GOT3 (cell line): ENCODE measurements at regions not wholly inside any gene's neighbourhood (a gene's known extent, or its start where the extent isn't known, plus 50 kb on each side); places are given as distances from the start of the nearest gene placed in this dataset.
"Not testable (repeated sequence)": the region's sequence is repeated elsewhere in the genome, so short reads cannot be mapped to it uniquely, and the experiment has no call there.

ENCODE experiments used
- DNase-seq: peaks from one replicate; lab custom pipeline; 2025; ENCODE audit warnings: mixed read lengths; lab: John Stamatoyannopoulos, UW

DNA sequence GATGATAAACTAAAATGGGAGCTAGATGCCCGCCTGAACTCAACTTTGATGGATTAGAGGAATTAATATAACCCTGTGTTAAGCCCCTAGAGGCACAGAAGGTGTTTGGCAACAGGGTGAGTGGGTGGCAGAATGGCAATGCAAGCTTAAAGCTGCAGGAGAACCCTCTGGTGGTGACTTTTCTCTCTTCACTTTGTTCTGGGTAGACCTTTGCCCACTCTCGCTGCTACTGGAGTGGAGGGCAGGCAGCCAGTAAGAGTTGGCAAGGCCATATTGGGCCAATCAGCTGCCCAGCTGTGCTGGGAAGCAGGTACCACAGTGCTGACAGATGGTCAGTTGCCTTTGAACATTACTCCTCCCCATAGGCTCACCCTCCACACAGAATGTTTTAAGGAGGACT is 468.2 kb downstream of the MMUT start:
- no peak for DNase-seq

DNA sequence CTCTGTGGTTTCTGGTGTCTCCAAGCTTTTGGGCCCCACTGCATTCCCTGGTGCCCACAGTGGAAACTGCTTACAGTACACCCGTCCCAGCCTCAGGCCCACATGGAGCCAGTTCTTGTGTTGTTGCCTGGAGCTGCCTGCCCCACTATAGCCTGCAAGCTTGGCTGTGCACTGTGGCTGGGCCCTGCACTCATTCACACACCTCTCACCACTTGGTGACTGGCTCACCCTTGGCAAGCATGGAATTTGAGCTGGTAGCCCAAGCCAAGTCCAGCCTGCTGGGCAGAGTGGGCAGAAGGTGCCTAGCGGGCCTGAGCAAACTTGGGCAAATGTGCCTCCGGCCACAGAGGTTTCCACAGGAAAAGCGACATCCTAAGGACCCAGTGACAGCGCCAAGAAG is 472.3 kb downstream of the MMUT start:
- no peak for DNase-seq

DNA sequence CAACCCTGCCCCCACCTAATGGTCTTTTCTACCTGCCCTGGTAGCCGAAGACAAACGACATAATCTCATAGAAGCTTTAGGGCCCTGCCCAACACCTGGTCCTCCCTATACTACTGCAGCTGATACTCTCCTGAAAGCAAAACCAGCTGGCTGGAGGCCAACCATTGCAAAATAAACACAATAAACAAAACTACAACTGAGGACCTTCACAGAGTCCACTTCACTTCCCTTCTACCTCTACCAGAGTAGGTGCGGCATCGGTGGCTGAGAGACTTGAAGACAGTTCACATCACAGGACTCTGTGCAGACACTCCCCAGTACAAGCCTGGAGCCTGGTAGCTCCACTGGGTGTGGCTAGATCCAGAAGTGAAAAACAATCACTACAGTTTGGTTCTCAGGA is 476.2 kb downstream of the MMUT start:
- no peak for DNase-seq

DNA sequence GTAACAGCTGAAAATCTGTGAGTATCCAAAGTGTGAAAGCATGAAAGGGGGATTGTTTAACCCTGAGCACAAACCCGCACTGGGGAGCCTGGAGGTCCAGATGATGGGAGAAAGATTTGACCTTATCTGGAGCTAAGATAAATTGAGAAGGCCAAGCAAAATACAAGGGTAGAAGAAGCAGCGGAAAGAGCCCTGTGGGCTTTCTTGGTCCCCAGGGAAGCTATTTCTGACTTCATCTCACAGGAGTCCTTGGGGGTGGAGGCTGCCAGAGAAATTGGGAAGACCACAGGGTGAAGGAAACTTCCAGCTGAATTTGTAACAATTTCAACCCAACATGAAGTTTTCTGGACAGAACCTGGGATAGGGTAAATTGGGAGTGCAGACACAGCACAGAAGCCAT is 476.9 kb downstream of the MMUT start:
- no peak for DNase-seq

DNA sequence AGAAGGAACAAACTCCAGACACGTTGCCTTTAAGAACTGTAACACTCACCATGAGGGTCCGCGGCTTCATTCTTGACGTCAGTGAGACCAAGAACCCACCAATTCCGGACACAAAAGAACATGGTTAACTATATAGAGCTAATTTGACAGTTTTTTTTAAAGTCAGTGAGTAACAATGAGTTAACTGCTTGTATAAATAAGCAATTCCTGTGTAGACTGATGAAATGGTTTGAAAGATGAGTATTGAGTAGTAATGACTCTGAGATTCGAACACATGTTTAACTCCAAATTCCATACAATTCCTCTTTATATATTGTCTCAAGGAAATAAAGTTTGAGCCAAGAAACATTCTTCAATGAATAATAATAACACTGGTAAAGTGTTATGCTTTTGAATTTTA is 478.0 kb downstream of the MMUT start:
- DNase-seq: no peak

DNA sequence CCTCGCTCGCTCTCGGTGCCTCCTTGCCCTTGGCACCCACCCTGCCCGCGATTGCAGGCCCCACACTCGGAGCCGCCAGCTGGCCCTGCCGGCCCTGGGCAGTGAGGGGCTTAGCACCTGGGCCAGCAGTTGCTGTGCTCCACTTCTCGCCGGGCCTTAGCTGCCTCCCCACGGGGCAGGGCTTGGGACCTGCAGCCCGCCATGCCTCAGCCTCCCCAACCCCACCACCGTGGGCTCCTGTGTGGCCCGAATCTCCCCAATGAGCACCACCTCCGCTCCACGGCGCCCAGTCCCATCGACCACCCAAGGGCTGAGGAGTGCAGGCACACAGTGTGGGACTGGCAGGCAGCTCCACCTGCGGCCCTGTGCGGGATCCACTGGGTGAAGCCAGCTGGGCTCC is 479.1 kb downstream of the MMUT start:
- not testable (repeated sequence) for DNase-seq

DNA sequence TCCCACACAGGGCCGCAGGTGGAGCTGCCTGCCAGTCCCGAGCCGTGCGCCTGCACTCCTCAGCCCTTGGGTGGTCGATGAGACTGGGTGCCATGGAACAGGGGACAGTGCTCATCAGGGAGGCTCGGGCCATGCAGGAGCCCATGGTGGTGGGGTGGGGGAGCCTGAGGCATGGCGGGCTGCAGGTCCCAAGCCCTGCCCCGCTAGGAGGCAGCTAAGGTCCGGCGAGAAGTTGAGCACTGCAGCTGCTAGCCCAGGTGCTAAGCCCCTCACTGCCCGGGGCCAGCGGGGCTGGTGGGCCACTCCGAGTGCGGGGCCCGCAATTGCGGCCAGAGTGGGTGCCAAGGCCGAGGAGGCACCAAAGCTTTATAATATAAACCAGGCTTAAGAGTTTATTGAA is 479.7 kb downstream of the MMUT start:
- DNase-seq: no peak

DNA sequence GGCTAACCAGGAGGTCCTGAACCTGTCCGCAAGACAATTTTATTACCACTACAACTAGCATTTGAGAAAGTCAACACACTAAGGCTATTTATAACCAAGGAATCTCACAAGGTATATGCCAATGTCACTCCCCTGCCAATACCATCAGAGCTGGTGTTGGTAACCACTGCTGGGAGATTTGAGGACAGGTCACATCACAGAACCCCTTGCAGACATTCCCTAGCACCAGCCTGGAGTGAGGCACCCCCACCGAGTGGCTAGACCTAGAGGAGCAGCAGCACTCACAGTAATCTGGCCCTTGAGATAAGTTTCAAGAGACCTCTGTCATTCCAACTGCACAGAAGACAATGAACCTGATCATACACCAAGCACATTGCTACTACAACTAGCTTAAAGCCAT is 483.2 kb downstream of the MMUT start:
- DNase-seq: no peak

DNA sequence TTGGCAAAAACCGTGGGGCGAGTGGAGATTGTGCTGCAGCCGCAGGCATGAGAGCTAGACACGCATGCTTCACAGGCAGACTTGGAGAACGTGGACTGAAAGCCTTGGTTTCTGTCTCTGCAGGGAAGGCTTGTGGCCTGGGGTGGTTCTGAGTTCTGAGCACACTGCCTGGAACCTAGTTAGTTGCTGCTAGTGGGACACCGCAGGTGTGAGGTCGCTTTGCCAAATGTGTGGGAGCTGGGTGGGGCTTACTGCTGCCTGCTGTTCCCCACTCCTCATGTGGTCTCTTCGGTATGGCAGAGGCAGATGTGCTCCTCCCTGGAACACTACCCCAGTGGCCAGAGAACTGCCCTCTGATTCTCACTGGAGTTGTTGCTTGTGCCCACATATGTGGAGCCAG is 484.0 kb downstream of the MMUT start:
- DNase-seq: no peak

DNA sequence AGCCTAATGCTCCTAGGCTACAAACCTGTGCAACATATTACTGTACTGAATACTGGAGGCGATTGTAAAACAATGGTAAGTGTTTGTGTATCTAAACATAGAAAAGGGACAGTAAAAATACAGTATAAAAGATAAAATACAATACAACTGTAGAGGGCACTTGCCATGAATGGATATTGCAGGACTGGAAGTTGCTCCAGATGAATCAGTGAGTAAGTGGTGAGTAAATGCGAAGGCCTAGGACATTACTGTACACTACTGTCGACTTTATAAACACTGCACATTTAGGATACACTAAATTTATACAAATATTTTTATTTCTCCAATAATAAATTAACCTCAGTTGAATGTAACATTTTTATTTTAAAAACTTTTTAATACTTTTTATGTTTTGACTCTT is 485.0 kb downstream of the MMUT start:
- DNase-seq: no peak

DNA sequence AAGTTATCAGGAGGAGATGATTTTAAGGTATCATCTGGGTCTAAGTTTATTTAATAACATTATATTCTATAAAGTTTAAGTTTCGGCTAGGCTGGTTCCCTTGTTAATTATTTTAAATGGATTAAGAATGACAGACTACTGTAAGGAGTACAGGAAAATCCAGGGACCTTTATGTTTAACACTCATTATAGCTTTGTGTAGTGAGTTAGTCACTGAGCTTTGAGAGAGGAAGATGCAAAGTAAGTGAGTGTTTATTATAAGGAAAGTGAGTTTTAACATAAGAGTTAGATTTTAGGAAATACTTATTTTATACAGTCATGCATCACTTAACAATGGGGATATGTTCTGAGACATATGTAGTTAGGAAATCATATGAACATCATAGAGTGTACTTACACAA is 485.5 kb downstream of the MMUT start:
- no peak for DNase-seq

DNA sequence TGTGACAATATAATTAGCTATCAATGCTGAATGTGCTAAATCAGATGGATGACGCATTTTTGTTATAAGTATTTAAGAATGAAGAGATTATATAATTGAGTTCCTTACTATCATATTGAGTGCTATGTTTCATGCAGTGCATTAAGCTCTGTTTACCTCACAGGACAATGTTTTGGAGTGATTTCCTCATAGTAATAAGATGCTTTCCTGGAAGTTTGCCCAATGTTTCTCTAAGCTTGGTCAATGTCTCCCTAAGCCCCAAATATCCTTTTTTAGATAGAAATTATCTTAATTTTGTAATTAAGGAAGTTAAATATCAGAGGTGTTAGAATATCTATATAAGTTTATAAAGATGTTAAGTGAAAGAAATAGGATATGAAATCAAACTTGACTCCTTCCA is 489.6 kb downstream of the MMUT start:
- DNase-seq: no peak

DNA sequence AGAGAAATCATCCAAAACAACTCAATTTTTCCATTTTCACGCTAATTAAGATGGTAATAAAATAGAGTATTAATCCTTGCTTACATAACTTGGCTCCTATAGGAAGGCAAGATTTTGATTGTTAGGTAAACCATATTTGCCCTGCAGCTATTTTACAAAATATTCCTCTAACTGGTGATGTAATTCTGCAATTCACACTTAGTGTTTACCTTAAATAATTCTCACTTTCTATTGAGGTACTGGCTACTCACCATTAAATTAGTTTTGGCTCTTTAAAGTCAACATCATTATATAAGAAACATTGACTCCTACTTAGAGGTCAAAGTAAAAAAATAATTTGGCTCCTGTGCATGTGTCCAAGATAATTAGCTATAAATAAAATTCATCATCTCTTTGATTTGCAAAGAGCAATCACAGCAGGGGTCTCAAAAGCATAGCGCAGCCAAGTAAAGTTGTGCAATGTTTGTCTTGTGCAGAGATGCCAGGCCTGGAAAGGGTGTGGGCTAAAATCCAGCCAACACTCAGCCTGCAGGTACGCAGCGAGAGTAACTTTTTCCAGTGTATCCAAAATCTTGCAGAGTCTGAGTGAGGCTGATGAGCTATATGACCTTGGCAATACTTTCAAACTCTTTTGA is 501.2 kb downstream of the MMUT start:
- DNase-seq: no peak

DNA sequence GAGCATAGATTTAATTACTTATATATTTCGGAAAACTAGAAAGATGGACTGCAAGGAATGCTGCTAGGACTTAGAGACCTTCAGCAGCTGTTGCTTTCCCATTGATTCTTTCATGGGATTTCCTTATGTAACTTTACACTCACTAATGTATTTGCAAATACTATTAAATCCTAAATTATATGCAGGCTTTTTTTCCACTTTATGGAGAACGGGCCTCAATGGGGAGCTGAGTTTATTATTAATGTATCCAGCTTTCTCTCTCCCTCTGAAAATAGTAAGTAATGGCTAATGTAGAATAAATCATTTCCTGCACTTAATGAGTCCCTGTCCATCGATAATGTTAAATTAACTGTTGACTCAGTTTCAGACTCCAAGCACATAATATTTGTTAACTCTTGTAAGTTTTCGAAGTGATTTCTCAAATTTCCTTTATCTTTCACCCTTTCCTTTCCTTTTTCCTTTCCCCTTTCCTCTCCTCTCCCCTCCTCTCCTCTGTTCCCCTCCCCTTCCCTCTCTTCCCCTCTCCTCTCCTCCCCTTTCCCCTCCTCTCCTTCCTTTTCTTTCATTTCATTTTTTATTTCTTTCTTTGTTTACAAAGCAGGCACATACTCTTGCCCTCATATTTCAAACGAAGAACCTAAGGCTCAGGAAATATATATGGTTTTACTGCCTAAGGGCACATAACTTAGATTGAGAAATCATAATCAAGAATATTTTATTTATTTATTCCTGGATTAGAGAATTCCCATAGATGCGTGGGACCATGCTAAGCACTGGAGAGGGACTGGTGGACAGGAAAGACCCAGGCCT is 503.6 kb downstream of the MMUT start:
- no peak for DNase-seq

DNA sequence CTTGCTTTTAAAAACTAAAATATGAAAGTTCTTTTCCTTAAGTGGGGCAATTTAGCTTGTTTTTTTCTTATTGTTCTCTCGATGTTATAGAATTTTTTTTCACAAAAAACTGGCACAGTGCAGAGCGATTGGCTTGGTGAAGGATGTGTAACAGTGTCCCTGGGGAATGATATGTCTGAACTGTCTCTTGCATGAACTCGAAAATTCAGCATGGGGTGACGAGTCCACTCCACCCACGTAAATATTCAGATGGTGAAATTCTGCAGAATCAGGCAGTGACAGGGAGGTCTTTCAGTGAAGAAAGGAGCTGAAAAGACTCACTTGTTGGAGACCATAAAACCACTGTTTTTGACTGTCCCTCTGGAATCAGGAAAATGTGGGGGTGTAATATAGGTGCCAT is 505.3 kb downstream of the MMUT start:
- DNase-seq: no peak

DNA sequence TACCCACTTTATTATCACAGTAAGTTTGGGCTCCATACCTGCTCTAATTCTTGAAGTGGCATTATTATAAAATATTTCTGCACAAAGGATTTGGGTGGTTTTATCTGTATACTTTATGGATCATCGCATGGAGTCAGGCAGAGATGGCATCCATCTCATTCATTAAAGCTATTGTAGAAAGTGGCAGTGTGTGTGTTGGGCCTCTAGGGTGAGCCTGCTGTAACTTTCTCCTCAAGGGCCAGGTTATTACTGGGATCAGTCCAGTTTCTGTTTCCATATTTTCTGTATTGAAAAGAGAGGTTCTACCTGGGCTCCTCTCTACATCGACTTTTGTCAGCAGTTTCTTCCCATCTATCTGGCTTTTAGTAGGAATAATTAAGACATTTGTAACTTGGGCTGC is 511.1 kb downstream of the MMUT start:
- no peak for DNase-seq

DNA sequence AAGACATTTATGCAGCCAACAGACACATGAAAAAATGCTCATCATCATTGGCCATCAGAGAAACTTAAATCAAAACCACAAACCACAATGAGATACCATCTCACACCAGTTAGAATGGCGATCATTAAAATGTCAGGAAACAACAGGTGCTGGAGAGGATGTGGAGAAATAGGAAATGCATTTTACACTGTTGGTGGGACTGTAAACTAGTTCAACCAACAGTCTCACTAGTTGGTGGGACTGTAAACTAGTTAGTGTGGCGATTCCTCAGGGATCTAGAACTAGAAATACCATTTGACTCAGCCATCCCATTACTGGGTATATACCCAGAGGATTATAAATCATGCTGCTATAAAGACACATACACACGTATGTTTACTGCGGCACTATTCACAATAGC is 518.8 kb downstream of the MMUT start:
- not testable (repeated sequence) for DNase-seq

DNA sequence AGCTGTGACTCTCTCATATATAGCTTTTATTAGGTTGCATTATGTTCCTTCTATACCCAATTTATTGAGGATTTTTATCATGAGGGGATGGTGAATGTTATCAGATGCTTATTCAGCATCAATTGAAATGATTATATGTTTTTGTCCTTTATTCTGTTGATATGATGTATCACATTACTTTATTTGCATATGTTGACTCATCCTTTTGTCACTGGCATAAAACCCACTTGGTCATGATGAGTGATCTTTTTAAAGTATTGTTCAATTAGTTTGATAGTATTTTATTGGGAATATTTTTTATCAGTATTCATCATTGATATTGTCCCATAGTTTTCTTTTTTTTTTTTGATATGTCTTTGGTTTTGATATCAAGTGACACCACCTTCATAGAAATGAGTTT is 529.9 kb downstream of the MMUT start:
- no peak for DNase-seq

DNA sequence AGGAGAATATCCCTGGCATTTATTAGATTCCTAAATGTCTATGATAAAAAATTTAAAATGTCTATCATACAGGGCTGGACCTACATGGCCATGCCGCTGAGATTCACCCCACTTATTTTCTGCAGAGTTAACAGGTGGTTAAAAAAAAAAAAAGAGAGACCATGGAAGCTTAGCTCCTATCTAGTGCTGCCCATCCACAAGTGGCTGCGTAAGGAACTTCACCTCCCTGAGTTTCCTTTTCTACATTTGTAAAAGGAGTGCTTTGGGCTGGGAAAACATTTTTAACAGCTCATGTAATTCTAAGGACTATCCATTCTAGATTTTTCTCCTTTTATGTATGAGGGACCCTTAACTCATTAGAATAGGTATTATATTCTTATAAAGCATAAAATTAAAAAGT is 534.1 kb downstream of the MMUT start:
- no peak for DNase-seq

DNA sequence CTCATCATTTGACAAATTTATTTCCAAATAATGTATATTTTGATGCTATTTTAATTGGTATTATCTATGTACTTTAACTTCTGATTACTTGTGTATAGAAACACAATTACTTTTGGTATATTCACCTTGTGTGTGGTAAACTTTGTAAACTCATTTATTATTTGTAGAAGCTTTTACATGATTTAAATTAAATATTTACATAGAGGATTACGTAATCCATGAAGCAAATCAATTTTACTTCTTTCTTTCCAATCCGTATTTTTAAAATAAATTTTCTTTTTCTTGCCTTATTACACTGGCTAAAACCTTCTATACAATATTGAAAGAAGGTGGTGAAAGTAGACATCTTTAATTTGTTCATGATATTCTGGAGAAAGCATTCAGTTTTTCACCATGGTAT is 540.2 kb downstream of the MMUT start:
- DNase-seq: no peak

DNA sequence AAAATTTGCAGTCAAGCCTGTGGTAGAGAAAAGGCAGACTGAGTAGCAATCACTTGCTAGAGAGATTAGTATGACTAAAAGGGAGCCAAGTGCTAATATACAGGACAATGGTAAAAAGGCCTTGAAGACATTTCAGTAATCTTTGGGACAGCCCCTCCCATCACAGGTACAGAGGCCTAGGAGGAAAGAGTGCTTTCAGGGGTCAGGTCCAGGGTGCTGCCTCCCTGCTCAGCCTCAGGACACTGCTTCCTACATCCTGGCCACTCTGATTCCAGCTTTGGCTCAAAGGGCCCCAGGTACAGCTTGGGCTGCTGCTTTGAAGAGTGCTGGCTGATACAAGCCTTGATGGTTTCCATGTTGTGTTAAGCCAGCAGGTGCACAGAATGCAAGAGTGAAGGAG is 543.5 kb downstream of the MMUT start:
- DNase-seq: no peak

DNA sequence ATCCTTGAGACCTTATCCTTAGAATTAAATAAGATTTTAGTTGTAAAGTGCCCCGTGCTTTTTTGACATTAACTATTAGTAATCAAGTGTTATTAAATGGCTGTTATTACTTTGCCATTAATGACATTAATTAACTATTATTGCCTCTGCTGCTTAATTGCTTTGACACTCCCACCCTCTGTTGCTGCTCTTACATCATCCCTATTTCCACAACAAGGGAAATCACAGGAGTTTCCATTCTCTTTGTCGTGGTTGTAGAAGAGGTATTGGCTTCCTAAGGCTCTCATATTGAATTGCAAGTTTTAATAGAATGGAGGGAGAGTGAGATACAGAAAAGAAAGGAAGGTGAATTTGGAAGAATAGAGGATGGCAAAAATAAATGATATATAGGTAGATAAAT is 545.8 kb downstream of the MMUT start:
- DNase-seq: no peak

DNA sequence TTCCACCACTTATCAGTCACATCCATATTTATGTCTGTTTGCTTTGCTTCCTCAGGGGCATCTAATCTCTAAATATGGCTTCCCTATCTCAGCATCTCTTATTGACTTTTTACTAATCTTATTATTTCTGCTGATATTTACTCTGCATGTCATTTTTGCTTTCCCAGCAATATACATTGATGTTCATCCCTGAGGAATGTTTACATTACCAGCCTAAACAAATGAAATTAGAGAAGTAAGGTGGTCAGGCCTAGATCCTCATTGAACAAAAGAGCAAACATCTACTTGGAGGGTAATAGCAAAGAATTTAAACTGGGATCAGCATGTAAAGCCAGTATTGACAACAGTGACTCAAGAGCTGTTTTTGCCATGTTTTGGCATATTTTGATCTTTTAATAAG is 546.4 kb downstream of the MMUT start:
- DNase-seq: no peak

DNA sequence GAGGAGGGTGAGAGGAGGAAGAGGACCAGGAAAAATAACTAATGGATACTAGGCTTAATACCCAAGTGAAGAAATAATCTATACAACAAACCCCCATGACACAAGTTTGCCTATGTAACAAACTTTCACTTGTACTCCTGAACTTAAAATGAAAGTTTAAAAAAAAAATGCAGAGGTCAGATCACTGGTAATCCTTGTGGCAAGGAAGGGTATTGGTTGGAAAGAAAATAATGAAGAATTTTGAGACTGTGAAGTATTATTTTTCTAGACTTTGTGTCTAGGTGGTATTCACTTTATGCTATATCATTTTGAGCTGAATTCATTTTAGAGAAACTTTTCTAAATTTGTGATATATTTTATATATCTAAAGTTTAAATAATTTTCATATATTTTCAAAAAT is 547.5 kb downstream of the MMUT start:
- DNase-seq: no peak
